Endodermal cell (in vitro differentiated cells): ENCODE measurements at regions not wholly inside any gene's neighbourhood (a gene's known extent, or its start where the extent isn't known, plus 50 kb on each side); places are given as distances from the start of the nearest gene placed in this dataset.

ENCODE experiments used
- DNase-seq: peaks from one replicate; pipeline ENCODE4 v3.0.0-alpha.2; 2017
- H3K27ac ChIP-seq: 2 replicates; pipeline ENCODE4 v1.5.1; 2013; ENCODE audit warnings: mild to moderate bottlenecking, low read depth, low read length, moderate library complexity
- H3K27me3 ChIP-seq: 2 replicates; pipeline ENCODE4 v1.6.1; 2013; ENCODE audit warnings: mild to moderate bottlenecking, low read length, moderate library complexity; ENCODE audit not compliant: insufficient read depth, control insufficient read depth, poor library complexity, severe bottlenecking
- H3K36me3 ChIP-seq: 2 replicates; pipeline ENCODE4 v1.7.0; 2013; ENCODE audit warnings: mild to moderate bottlenecking, low read length, moderate library complexity; ENCODE audit not compliant: control insufficient read depth, insufficient read depth
- H3K4me1 ChIP-seq: one replicate; pipeline ENCODE4 v1.7.0; 2013; ENCODE audit warnings: low read length; ENCODE audit not compliant: control insufficient read depth, insufficient read depth
- H3K4me3 ChIP-seq: 2 replicates; pipeline ENCODE4 v1.5.1; 2013; ENCODE audit warnings: mild to moderate bottlenecking, low read length, moderate library complexity
- H3K9ac ChIP-seq: 2 replicates; pipeline ENCODE4 v1.6.1; 2013; ENCODE audit warnings: mild to moderate bottlenecking, low read length, moderate library complexity; ENCODE audit not compliant: poor library complexity, severe bottlenecking; ENCODE audit errors: extremely low read depth
- H3K9me3 ChIP-seq: 2 replicates; pipeline ENCODE4 v1.6.1; 2013; ENCODE audit warnings: mild to moderate bottlenecking, low read length, moderate library complexity; ENCODE audit not compliant: control insufficient read depth
- H3K27ac Mint-ChIP-seq: 2 replicates; pipeline ENCODE4 v1.8.0; 2020; ENCODE audit warnings: mixed read lengths
- H3K27me3 Mint-ChIP-seq: 2 replicates; pipeline ENCODE4 v1.8.0; 2021; ENCODE audit warnings: mild to moderate bottlenecking, mixed read lengths; ENCODE audit not compliant: insufficient read depth
- H3K36me3 Mint-ChIP-seq: 2 replicates; pipeline ENCODE4 v1.8.0; 2020; ENCODE audit warnings: low read depth, mixed read lengths
- H3K4me1 Mint-ChIP-seq: 2 replicates; pipeline ENCODE4 v1.8.0; 2020; ENCODE audit warnings: mixed read lengths
- H3K4me3 Mint-ChIP-seq: 2 replicates; pipeline ENCODE4 v1.8.0; 2020; ENCODE audit warnings: mild to moderate bottlenecking, moderate library complexity, mixed read lengths
- H3K9me3 Mint-ChIP-seq: 2 replicates; pipeline ENCODE4 v1.8.0; 2020; ENCODE audit warnings: mild to moderate bottlenecking, mixed read lengths
- CTCF ChIP-seq: fragments of 200-600 bp; sonication (generic); conservative IDR thresholded peaks from 2 replicates; pipeline ENCODE4 v1.5.0; 2021; ENCODE audit warnings: antibody characterized with exemption, mild to moderate bottlenecking
- WGBS, 2 experiments: methylation state at CpG; one replicate each; pipeline versions ENCODE4 v1.1.5 to v1.1.7; 2013; ENCODE audit warnings: missing lambda C conversion rate in 2 of 2, mixed read lengths in 1 of 2; ENCODE audit not compliant: insufficient coverage in 1 of 2, insufficient read length in 1 of 2; 5-methylcytosine and 5-hydroxymethylcytosine counted together

- Histone ChIP-seq H3K9me3 (no peaks in the 10 kb centered on the region), H3K27me3 (no peaks in the 10 kb centered on the region), H3K4me1 (no peaks in the 10 kb centered on the region), H3K4me3 (no peak overlapping the region), H3K27ac (no peak overlapping the region), H3K36me3 (no peaks in the 10 kb centered on the region), H3K9ac (no peak overlapping the region)
- Mint-ChIP-seq H3K9me3 (no peaks in the 10 kb centered on the region), H3K36me3 (no peaks in the 10 kb centered on the region), H3K4me1 (peaks cover 6% of the 10 kb centered on the region), H3K4me3 (no peak overlapping the region), H3K27me3 (peaks cover 2% of the 10 kb centered on the region), H3K27ac (no peak overlapping the region)
- 85 to 87% methylated on average over 7 to 10 of the region's 10 CpGs for WGBS, 2 experiments
- no peak for DNase-seq
- no peak for TF ChIP-seq CTCF
These were observed 53.7 kb upstream of the WSB1 start for GRCh38 chr17:27240086-27240801.

GRCh38 chr17:27240802-27241155 lies 53.1 kb upstream of the WSB1 start:
- Histone ChIP-seq H3K36me3 (no peaks in the 10 kb centered on the region), H3K9me3 (no peaks in the 10 kb centered on the region), H3K4me1 (no peaks in the 10 kb centered on the region), H3K4me3 (no peak overlapping the region), H3K27me3 (no peaks in the 10 kb centered on the region), H3K27ac (no peak overlapping the region), H3K9ac (no peak overlapping the region)
- Mint-ChIP-seq H3K4me3 (no peak overlapping the region), H3K27me3 (peaks cover 2% of the 10 kb centered on the region), H3K9me3 (no peaks in the 10 kb centered on the region), H3K4me1 (peaks cover 6% of the 10 kb centered on the region), H3K36me3 (no peaks in the 10 kb centered on the region), H3K27ac (no peak overlapping the region)
- no peak for DNase-seq
- TF ChIP-seq CTCF = no peak
- WGBS, 2 experiments = 87 to 91% methylated on average over 4 to 5 of the region's 5 CpGs

- Mint-ChIP-seq H3K4me3 (no peak overlapping the region), H3K9me3 (no peaks in the 10 kb centered on the region), H3K36me3 (no peaks in the 10 kb centered on the region), H3K4me1 (peaks cover 6% of the 10 kb centered on the region), H3K27me3 (peaks cover 2% of the 10 kb centered on the region), H3K27ac (no peak overlapping the region)
- 70 to 79% methylated on average over 4 of the region's 5 CpGs for WGBS, 2 experiments
- no peak overlapping the region for H3K4me3 ChIP-seq
- TF ChIP-seq CTCF = no peak
- H3K27ac ChIP-seq = no peak overlapping the region
- no peaks in the 10 kb centered on the region for H3K9me3 ChIP-seq
- DNase-seq = peak; percentile 70
- no peaks in the 10 kb centered on the region for H3K36me3 ChIP-seq
- H3K4me1 ChIP-seq = no peaks in the 10 kb centered on the region
- no peak overlapping the region for H3K9ac ChIP-seq
- no peaks in the 10 kb centered on the region for H3K27me3 ChIP-seq
These were observed 52.5 kb upstream of the WSB1 start for GRCh38 chr17:27241346-27241946.
